Loucy (cell line): ENCODE measurements at regions not wholly inside any gene's neighbourhood (a gene's known extent, or its start where the extent isn't known, plus 50 kb on each side); places are given as distances from the start of the nearest gene placed in this dataset.

Source experiments
- EZH2phosphoT487 ChIP-seq: fragments of 200-600 bp; IDR thresholded peaks from 2 replicates; pipeline ENCODE4 v1.6.1; 2018; ENCODE audit warnings: antibody characterized with exemption, mild to moderate bottlenecking, moderate library complexity, borderline replicate concordance
- TF ChIP-seq, protein P1 (sequence below): fragments of 200-600 bp; sonication (generic); conservative IDR thresholded peaks from 2 replicates; pipeline ENCODE4 v1.5.1; 2014; ENCODE audit warnings: mild to moderate bottlenecking, antibody characterized with exemption, low read length

DNA sequence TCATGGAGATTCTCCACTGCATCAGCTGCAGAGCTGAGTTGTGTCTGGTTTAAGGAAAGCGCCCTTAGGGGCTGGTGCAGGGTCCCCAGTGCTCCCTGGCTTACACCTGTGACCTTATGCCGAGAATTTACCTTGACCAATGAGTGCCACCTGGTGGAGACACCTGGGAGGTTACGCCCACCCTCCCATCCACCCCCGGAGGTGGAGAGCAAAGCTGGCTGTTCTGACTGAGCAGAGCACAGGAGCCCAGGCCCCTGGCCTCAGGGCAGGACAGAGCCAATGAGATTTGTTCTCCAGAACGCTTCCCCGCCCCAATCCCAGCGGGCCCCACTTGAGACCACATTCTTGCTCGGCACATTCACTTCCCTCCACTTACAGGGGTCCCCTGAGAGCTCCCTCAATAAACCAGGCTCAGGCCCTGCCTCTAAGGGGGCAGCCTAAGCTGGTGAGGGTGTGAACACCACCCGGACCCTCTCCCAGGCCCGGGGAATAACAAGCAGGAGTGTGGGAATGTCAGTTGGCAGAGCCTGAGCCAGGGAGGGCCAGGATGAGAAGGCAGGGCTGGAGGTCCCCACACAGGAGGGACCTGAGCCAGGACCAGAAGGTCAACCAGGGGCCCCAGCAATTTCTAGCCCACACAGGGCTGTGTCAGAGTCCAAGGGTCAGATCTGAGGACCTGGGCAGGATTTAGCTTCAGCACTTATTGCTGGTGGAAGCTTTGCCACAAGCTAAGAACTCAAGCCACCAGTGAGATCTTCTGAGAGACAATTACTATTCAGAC is 117.1 kb downstream of the TPRA1 start:
- TF ChIP-seq, protein P1, sequence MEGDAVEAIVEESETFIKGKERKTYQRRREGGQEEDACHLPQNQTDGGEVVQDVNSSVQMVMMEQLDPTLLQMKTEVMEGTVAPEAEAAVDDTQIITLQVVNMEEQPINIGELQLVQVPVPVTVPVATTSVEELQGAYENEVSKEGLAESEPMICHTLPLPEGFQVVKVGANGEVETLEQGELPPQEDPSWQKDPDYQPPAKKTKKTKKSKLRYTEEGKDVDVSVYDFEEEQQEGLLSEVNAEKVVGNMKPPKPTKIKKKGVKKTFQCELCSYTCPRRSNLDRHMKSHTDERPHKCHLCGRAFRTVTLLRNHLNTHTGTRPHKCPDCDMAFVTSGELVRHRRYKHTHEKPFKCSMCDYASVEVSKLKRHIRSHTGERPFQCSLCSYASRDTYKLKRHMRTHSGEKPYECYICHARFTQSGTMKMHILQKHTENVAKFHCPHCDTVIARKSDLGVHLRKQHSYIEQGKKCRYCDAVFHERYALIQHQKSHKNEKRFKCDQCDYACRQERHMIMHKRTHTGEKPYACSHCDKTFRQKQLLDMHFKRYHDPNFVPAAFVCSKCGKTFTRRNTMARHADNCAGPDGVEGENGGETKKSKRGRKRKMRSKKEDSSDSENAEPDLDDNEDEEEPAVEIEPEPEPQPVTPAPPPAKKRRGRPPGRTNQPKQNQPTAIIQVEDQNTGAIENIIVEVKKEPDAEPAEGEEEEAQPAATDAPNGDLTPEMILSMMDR, result peak; percentile 66
- TF ChIP-seq EZH2phosphoT487, result no peak
